ENCODE measurements at regions not wholly inside any gene's neighbourhood (a gene's known extent, or its start where the extent isn't known, plus 50 kb on each side); places are given as distances from the start of the nearest gene placed in this dataset.
"Not testable (repeated sequence)": the region's sequence is repeated elsewhere in the genome, so short reads cannot be mapped to it uniquely, and the experiment has no call there.

GRCh38 chr12:124375789-124376175 is 80.9 kb downstream of the RFLNA start:
- no peak overlapping the region for H3K27ac Mint-ChIP-seq
- peaks cover 28% of the 10 kb centered on the region for H3K4me1 Mint-ChIP-seq (ENCODE audit: low read depth)
- H3K9me3 Mint-ChIP-seq, result no peaks in the 10 kb centered on the region
- intact Hi-C loops (cut with micrococcal nuclease), result no loop called here
- H3K27me3 Mint-ChIP-seq, result no peaks in the 10 kb centered on the region
- H3K36me3 Mint-ChIP-seq (ENCODE audit: low read depth), result peaks cover 98% of the 10 kb centered on the region
- H3K4me3 Mint-ChIP-seq, result no peak overlapping the region

- no peak overlapping the region for H3K27ac Mint-ChIP-seq
- peaks cover 98% of the 10 kb centered on the region for H3K36me3 Mint-ChIP-seq (ENCODE audit: low read depth)
- intact Hi-C loops (cut with micrococcal nuclease), result no loop called here
Measured at GRCh38 chr12:124375141-124375788, 80.4 kb downstream of the RFLNA start.

GRCh38 chr12:124374567-124374966 is 79.7 kb downstream of the RFLNA start:
- intact Hi-C loops (cut with micrococcal nuclease), result no loop called here
- H3K36me3 Mint-ChIP-seq (ENCODE audit: low read depth), result peaks cover 98% of the 10 kb centered on the region
- H3K27ac Mint-ChIP-seq, result no peak overlapping the region
- H3K4me3 Mint-ChIP-seq, result no peak overlapping the region
- H3K9me3 Mint-ChIP-seq, result no peaks in the 10 kb centered on the region
- peaks cover 16% of the 10 kb centered on the region for H3K4me1 Mint-ChIP-seq (ENCODE audit: low read depth)
- no peaks in the 10 kb centered on the region for H3K27me3 Mint-ChIP-seq

More at GRCh38 chr12:124375141-124375788, 80.4 kb downstream of the RFLNA start:
- Mint-ChIP-seq H3K9me3 (no peaks in the 10 kb centered on the region), H3K4me3 (no peak overlapping the region), H3K4me1 (ENCODE audit: low read depth) (peaks cover 23% of the 10 kb centered on the region), H3K27me3 (no peaks in the 10 kb centered on the region)

DNA sequence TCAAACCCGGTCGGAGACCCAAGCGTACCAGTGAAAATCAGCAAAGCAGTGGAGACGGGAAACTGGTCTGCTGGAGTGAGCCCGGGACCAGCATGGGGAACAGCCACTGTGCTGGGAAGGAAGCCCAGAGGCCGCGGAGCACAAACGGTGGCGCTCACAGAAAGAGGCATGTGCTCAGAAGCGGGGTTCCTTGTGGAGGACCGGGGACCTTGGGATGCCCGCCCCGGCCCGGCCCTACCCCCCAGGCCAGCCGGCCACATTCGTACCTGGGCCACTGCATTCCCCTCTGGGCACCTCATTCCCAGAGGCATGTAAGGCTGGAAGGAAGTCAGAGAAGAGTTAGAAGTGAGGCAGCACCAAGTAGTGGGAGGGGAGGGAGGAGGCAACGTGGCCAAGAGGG is 79.3 kb downstream of the RFLNA start:
- no peaks in the 10 kb centered on the region for H3K9me3 Mint-ChIP-seq
- peaks cover 98% of the 10 kb centered on the region for H3K36me3 Mint-ChIP-seq (ENCODE audit: low read depth)
- H3K27me3 Mint-ChIP-seq, result no peaks in the 10 kb centered on the region
- no peak overlapping the region for H3K4me3 Mint-ChIP-seq
- intact Hi-C loops (cut with micrococcal nuclease), result no loop called here
- no peak overlapping the region for H3K27ac Mint-ChIP-seq
- H3K4me1 Mint-ChIP-seq (ENCODE audit: low read depth), result peaks cover 13% of the 10 kb centered on the region

- H3K9me3 Mint-ChIP-seq; intact Hi-C loops (cut with micrococcal nuclease); H3K27me3 Mint-ChIP-seq; H3K27ac Mint-ChIP-seq; H3K4me3 Mint-ChIP-seq: not testable (repeated sequence)
- Mint-ChIP-seq H3K36me3 (ENCODE audit: low read depth) (peaks cover 98% of the 10 kb centered on the region), H3K4me1 (ENCODE audit: low read depth) (peaks cover 12% of the 10 kb centered on the region)
Measured at GRCh38 chr12:124373701-124374100, 78.8 kb downstream of the RFLNA start.

GRCh38 chr12:124372831-124373230 is 77.9 kb downstream of the RFLNA start:
- Mint-ChIP-seq H3K4me1 (ENCODE audit: low read depth) (peaks cover 19% of the 10 kb centered on the region), H3K27ac (no peak overlapping the region), H3K9me3 (no peaks in the 10 kb centered on the region), H3K4me3 (no peak overlapping the region), H3K36me3 (ENCODE audit: low read depth) (peaks cover 98% of the 10 kb centered on the region), H3K27me3 (no peaks in the 10 kb centered on the region)
- intact Hi-C loops (cut with micrococcal nuclease), result no loop called here

DNA sequence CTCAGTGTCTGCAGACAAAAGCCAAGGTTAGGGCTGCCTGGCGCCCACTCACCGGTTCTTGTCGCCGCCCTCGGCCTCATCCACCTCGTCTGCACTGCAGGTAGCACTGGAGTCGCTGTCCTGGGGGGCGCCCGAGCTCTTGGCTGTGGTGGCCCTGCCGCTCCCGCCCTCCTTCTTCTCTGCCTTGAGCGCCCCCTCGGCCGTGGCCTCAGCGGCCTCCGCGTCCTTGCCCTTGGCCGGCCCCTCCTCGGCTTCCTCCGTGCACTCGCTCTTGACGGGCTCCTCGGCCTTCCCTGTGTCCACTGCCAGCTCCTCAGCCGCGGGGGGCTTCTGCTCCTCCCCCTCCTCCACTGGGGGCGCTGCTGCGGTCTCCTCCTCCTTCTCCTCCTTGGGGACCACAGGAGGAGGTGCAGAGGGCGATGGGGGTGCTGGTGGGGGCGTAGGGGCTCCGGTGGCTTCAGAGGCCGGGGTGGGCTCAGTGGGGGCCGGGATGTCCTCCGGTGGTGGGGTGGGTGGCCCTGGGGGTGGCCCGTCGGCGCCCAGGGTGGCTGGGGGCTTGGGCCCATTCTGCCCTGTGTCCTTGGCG is 77.2 kb downstream of the RFLNA start:
- Mint-ChIP-seq H3K27ac (no peak overlapping the region), H3K27me3 (no peaks in the 10 kb centered on the region), H3K9me3 (no peaks in the 10 kb centered on the region), H3K4me1 (ENCODE audit: low read depth) (peaks cover 20% of the 10 kb centered on the region), H3K4me3 (no peak overlapping the region), H3K36me3 (ENCODE audit: low read depth) (peaks cover 98% of the 10 kb centered on the region)
- intact Hi-C loops (cut with micrococcal nuclease), result no loop called here

DNA sequence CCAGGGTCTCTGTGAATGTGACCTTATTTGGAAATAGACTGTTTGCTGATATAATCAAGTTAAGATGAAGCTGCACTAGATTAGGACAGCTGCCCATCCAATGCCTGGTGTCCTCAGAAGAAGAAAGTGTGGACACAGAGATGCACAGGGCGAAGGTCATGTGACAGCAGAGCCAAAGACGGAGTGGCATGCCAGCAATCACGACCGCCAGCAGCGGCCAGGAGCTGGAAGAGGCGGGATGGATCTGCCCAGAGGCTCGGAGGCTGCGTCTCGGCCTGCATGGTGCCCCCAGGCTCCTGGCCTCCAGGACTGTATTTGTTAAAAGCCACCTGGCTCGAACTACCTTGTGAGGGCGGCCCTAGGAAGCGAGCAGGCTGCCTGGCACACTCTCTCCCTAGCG is 76.5 kb downstream of the RFLNA start:
- no peak overlapping the region for H3K4me3 Mint-ChIP-seq
- H3K27me3 Mint-ChIP-seq, result no peaks in the 10 kb centered on the region
- H3K4me1 Mint-ChIP-seq (ENCODE audit: low read depth), result peaks cover 16% of the 10 kb centered on the region
- H3K36me3 Mint-ChIP-seq (ENCODE audit: low read depth), result peaks cover 98% of the 10 kb centered on the region
- H3K27ac Mint-ChIP-seq, result no peak overlapping the region
- no peaks in the 10 kb centered on the region for H3K9me3 Mint-ChIP-seq
- intact Hi-C loops (cut with micrococcal nuclease), result no loop called here

- no peak overlapping the region for H3K27ac Mint-ChIP-seq
- intact Hi-C loops (cut with micrococcal nuclease), result no loop called here
- no peak overlapping the region for H3K4me3 Mint-ChIP-seq
- no peaks in the 10 kb centered on the region for H3K27me3 Mint-ChIP-seq
- H3K36me3 Mint-ChIP-seq (ENCODE audit: low read depth), result peaks cover 98% of the 10 kb centered on the region
- no peaks in the 10 kb centered on the region for H3K9me3 Mint-ChIP-seq
- peaks cover 18% of the 10 kb centered on the region for H3K4me1 Mint-ChIP-seq (ENCODE audit: low read depth)
Measured at GRCh38 chr12:124370851-124371250, 76.0 kb downstream of the RFLNA start.

DNA sequence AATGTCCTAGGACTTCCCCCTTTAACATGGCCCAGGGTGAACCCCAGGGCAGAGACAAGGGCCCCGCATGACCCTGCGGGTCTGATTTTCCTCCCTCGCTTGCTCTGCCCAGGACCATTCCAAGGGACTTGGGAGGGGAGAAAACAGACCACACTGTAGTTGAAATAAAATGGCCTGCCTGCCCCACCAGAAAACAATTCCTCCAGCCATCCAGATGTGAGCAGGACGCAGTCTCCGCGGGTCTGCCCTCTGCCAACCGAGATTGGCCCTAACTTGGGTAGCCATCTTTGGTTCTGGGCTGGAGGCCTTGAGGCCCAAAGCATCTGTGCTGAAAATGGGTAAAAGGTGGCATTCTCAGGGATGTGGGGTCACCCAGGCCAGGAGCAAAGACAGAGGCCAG is 75.5 kb downstream of the RFLNA start:
- intact Hi-C loops (cut with micrococcal nuclease), result no loop called here
- Mint-ChIP-seq H3K36me3 (ENCODE audit: low read depth) (peaks cover 98% of the 10 kb centered on the region), H3K27ac (no peak overlapping the region), H3K9me3 (no peaks in the 10 kb centered on the region), H3K4me3 (no peak overlapping the region), H3K4me1 (ENCODE audit: low read depth) (peaks cover 20% of the 10 kb centered on the region), H3K27me3 (no peaks in the 10 kb centered on the region)

DNA sequence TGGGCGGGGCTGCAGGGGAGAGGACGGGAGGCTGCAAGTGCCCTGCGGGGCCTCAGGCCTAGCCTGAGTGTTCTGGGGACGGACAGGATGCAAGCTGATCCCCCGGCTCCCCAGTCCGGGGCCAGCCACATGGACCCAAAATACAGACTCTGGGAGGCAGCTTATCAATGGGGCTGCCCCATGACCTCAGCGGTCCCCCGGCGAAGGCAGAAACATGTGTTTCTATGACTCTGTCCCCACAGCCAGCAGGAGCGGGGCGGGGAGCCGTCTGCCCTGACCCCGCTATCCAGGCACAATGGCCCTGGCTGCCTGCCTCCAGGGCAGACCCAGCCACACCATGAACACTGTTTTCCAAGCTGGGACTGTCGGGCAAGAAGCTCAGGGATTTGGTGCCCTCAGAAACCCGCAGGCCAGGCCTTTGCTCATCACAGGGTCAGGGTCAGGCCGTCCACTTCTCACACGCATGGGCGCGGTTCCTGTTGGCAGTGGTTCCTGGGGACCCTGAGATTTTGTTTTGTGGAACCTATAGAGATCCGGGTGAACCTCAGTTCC is 75.0 kb downstream of the RFLNA start:
- peaks cover 98% of the 10 kb centered on the region for H3K36me3 Mint-ChIP-seq (ENCODE audit: low read depth)
- intact Hi-C loops (cut with micrococcal nuclease), result no loop called here
- peaks cover 20% of the 10 kb centered on the region for H3K4me1 Mint-ChIP-seq (ENCODE audit: low read depth)
- no peak overlapping the region for H3K27ac Mint-ChIP-seq
- no peaks in the 10 kb centered on the region for H3K27me3 Mint-ChIP-seq
- no peak overlapping the region for H3K4me3 Mint-ChIP-seq
- no peaks in the 10 kb centered on the region for H3K9me3 Mint-ChIP-seq

DNA sequence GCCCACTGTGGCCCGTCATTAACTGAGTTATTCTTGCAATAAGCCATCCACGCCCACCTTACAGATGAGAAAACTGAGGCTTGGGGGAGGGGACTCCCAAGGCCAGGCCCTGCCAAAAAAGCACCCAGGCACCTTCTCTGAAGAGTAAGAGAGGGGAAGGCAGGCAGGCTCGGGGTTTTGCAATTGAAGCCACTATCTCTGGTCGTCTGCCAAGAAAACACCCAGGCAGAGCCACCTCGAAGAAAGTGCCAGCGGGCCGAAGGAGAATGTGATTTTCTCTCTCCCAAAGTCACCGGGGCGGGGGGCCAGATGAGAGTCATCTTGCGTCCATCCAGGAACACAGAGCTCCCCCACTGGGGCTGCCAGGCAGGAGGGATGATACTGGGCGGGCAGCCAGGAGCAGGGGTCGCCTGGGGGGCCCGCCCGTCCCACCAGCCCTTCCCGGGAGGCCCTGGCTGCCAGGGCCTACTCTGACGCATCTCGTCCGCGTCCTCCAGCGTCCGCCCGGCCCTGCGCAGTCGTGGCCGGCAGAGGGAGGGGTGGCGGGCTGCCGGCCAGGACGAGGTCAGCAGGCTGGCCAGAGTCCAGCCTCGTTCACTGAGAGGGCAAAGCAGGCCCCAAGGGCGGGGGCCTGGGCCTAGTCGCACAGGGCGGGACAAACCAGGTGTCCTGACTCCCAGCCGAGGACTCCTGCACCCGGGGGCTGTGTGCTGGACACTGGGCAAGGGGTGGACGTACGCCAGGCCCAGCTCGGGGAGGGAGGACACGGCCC is 74.3 kb downstream of the RFLNA start:
- Mint-ChIP-seq H3K4me1 (ENCODE audit: low read depth) (peaks cover 23% of the 10 kb centered on the region), H3K4me3 (no peak overlapping the region), H3K36me3 (ENCODE audit: low read depth) (peaks cover 98% of the 10 kb centered on the region), H3K9me3 (no peaks in the 10 kb centered on the region), H3K27me3 (no peaks in the 10 kb centered on the region), H3K27ac (no peak overlapping the region)
- intact Hi-C loops (cut with micrococcal nuclease), result no loop called here

- intact Hi-C loops (cut with micrococcal nuclease), result no loop called here
- H3K9me3 Mint-ChIP-seq, result no peaks in the 10 kb centered on the region
- no peaks in the 10 kb centered on the region for H3K27me3 Mint-ChIP-seq
- H3K36me3 Mint-ChIP-seq (ENCODE audit: low read depth), result peaks cover 98% of the 10 kb centered on the region
- H3K4me3 Mint-ChIP-seq, result no peak overlapping the region
- H3K4me1 Mint-ChIP-seq (ENCODE audit: low read depth), result peaks cover 29% of the 10 kb centered on the region
- H3K27ac Mint-ChIP-seq, result no peak overlapping the region
Measured at GRCh38 chr12:124368421-124369032, 73.6 kb downstream of the RFLNA start.

Data from dendritic cell treated with granulocyte-macrophage colony-stimulating factor and Interleukin-4, amounts not matched to agents 40 ng/mL and 50 ng/mL, for 4 days (primary cell).